HG03196 (cell line): ENCODE measurements at regions not wholly inside any gene's neighbourhood (a gene's known extent, or its start where the extent isn't known, plus 50 kb on each side); places are given as distances from the start of the nearest gene placed in this dataset.

ENCODE experiments used
- ATAC-seq: cut with Tn5 transposase; IDR thresholded peaks from one replicate; pipeline ENCODE4 v1.9.1; 2021; ENCODE audit not compliant: unreplicated experiment

- ATAC-seq: peak; percentile 78
Measured at GRCh38 chr2:183214680-183215079, 90.4 kb downstream of the NUP35 start.

- ATAC-seq: no peak
Measured at GRCh38 chr2:183215917-183216316, 91.7 kb downstream of the NUP35 start.

GRCh38 chr2:183219888-183220287 is 95.6 kb downstream of the NUP35 start:
- no peak for ATAC-seq

GRCh38 chr2:183222751-183223150 is 98.5 kb downstream of the NUP35 start:
- ATAC-seq: no peak

GRCh38 chr2:183224948-183225347 is 100.7 kb downstream of the NUP35 start:
- no peak for ATAC-seq

GRCh38 chr2:183227176-183227575 is 102.9 kb downstream of the NUP35 start:
- ATAC-seq: no peak

- ATAC-seq: no peak
Measured at GRCh38 chr2:183229386-183229785, 105.1 kb downstream of the NUP35 start.

GRCh38 chr2:183232161-183232865 is 108.1 kb downstream of the NUP35 start:
- ATAC-seq: no peak

GRCh38 chr2:183242937-183243336 is 118.7 kb downstream of the NUP35 start:
- no peak for ATAC-seq

- ATAC-seq: no peak
Measured at GRCh38 chr2:183243758-183244157, 119.5 kb downstream of the NUP35 start.

GRCh38 chr2:183244300-183244844 is 120.1 kb downstream of the NUP35 start:
- ATAC-seq: no peak

- ATAC-seq: no peak
Measured at GRCh38 chr2:183248866-183249567, 124.8 kb downstream of the NUP35 start.

- no peak for ATAC-seq
Measured at GRCh38 chr2:183250061-183250460, 125.8 kb downstream of the NUP35 start.

- no peak for ATAC-seq
Measured at GRCh38 chr2:183250472-183250871, 126.2 kb downstream of the NUP35 start.

GRCh38 chr2:183253441-183254130 is 129.3 kb downstream of the NUP35 start:
- ATAC-seq: no peak

- ATAC-seq: no peak
Measured at GRCh38 chr2:183255411-183255810, 131.2 kb downstream of the NUP35 start.

GRCh38 chr2:183259921-183260320 is 135.7 kb downstream of the NUP35 start:
- no peak for ATAC-seq

GRCh38 chr2:183260527-183260926 is 136.3 kb downstream of the NUP35 start:
- no peak for ATAC-seq

GRCh38 chr2:183264890-183265535 is 140.8 kb downstream of the NUP35 start:
- ATAC-seq: no peak

- no peak for ATAC-seq
Measured at GRCh38 chr2:183267148-183267827, 143.0 kb downstream of the NUP35 start.

- ATAC-seq: no peak
Measured at GRCh38 chr2:183269956-183270355, 145.7 kb downstream of the NUP35 start.
